Activated naive CD4-positive, alpha-beta T cell treated with anti-CD3 and anti-CD28 coated beads, Interleukin-2, amount 50 U/mL, for 24 hours (primary cell): ENCODE measurements at regions not wholly inside any gene's neighbourhood (a gene's known extent, or its start where the extent isn't known, plus 50 kb on each side); places are given as distances from the start of the nearest gene placed in this dataset.

Source experiments
- H3K27ac Mint-ChIP-seq: one replicate; pipeline ENCODE4 v1.8.0; 2021; ENCODE audit warnings: mild to moderate bottlenecking, mixed read lengths
- H3K27me3 Mint-ChIP-seq: one replicate; pipeline ENCODE4 v1.8.0; 2021; ENCODE audit warnings: mixed read lengths
- H3K36me3 Mint-ChIP-seq: one replicate; pipeline ENCODE4 v1.8.0; 2021; ENCODE audit warnings: mixed read lengths
- H3K4me1 Mint-ChIP-seq: one replicate; pipeline ENCODE4 v1.8.0; 2021; ENCODE audit warnings: mixed read lengths
- H3K4me3 Mint-ChIP-seq: one replicate; pipeline ENCODE4 v1.8.0; 2021; ENCODE audit warnings: mild to moderate bottlenecking, mixed read lengths
- H3K9me3 Mint-ChIP-seq: one replicate; pipeline ENCODE4 v1.8.0; 2021; ENCODE audit warnings: mixed read lengths

GRCh38 chr10:128475686-128476367, 349.6 kb upstream of the MKI67 start:
- Mint-ChIP-seq H3K27me3 (no peaks in the 10 kb centered on the region), H3K27ac (no peak overlapping the region), H3K9me3 (no peaks in the 10 kb centered on the region), H3K36me3 (no peaks in the 10 kb centered on the region), H3K4me3 (no peak overlapping the region), H3K4me1 (no peaks in the 10 kb centered on the region)

- Mint-ChIP-seq H3K27ac (no peak overlapping the region), H3K27me3 (peaks cover 2% of the 10 kb centered on the region), H3K36me3 (no peaks in the 10 kb centered on the region), H3K4me1 (no peaks in the 10 kb centered on the region), H3K9me3 (no peaks in the 10 kb centered on the region), H3K4me3 (no peak overlapping the region)
Measured at GRCh38 chr10:128476368-128476725, 350.1 kb upstream of the MKI67 start.

DNA sequence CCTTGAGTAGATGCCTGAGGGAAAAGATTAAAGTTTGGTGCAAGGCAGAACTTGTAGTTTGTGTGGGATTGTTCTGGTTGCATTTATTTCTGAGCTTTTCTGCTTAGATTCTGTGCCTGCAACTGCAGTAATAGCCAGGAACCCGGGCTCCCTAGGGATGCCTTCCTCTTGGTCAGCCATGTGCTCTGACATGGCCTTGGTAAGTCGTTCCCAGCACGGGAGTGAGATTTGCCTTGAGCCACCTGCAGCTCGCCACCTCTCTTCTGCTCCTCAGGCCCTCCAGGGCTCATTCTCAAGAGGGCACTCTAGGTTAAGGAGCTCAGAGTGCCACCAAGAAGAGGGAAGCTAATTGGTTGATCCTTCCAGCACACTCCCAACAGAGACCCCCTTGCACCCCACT, 350.6 kb upstream of the MKI67 start:
- H3K36me3 Mint-ChIP-seq = no peaks in the 10 kb centered on the region
- H3K27me3 Mint-ChIP-seq = peaks cover 2% of the 10 kb centered on the region
- H3K9me3 Mint-ChIP-seq = no peaks in the 10 kb centered on the region
- no peak overlapping the region for H3K27ac Mint-ChIP-seq
- H3K4me1 Mint-ChIP-seq = no peaks in the 10 kb centered on the region
- H3K4me3 Mint-ChIP-seq = no peak overlapping the region

GRCh38 chr10:128480601-128481000, 354.4 kb upstream of the MKI67 start:
- no peak overlapping the region for H3K4me3 Mint-ChIP-seq
- H3K27me3 Mint-ChIP-seq = peaks cover 2% of the 10 kb centered on the region
- H3K27ac Mint-ChIP-seq = no peak overlapping the region
- H3K9me3 Mint-ChIP-seq = no peaks in the 10 kb centered on the region
- H3K4me1 Mint-ChIP-seq = no peaks in the 10 kb centered on the region
- no peaks in the 10 kb centered on the region for H3K36me3 Mint-ChIP-seq

- Mint-ChIP-seq H3K4me1 (no peaks in the 10 kb centered on the region), H3K36me3 (no peaks in the 10 kb centered on the region), H3K27me3 (peaks cover 2% of the 10 kb centered on the region), H3K4me3 (no peak overlapping the region), H3K9me3 (no peaks in the 10 kb centered on the region), H3K27ac (no peak overlapping the region)
Measured at GRCh38 chr10:128481152-128481840, 355.1 kb upstream of the MKI67 start.

GRCh38 chr10:128482052-128482451, 355.8 kb upstream of the MKI67 start:
- Mint-ChIP-seq H3K36me3 (no peaks in the 10 kb centered on the region), H3K27me3 (peaks cover 2% of the 10 kb centered on the region), H3K4me1 (no peaks in the 10 kb centered on the region), H3K9me3 (no peaks in the 10 kb centered on the region), H3K4me3 (no peak overlapping the region), H3K27ac (no peak overlapping the region)

DNA sequence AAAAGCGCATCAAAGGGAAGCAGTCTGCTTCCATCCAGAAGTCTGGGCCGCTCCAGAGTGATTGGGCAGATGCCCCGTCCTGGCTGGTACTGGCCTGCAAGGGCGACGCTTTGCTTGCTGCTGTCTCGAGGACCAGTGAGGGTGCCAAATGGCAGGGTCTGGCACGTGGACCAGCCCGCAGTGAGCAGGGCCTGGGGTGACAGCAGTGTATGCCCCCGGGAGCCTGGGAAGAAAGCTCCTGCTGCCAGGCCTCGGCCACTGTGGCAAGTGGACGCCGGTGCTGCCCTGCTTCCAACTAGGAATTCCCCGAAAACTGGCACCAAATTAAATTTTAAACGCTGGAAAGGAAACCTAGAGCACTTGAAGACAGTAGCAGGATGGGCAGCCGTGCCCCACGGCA, 357.0 kb upstream of the MKI67 start:
- Mint-ChIP-seq H3K27me3 (peaks cover 2% of the 10 kb centered on the region), H3K4me3 (no peak overlapping the region), H3K27ac (no peak overlapping the region), H3K9me3 (no peaks in the 10 kb centered on the region), H3K36me3 (no peaks in the 10 kb centered on the region), H3K4me1 (no peaks in the 10 kb centered on the region)

- no peak overlapping the region for H3K27ac Mint-ChIP-seq
- no peaks in the 10 kb centered on the region for H3K9me3 Mint-ChIP-seq
- peaks cover 2% of the 10 kb centered on the region for H3K27me3 Mint-ChIP-seq
- H3K4me3 Mint-ChIP-seq = no peak overlapping the region
- H3K36me3 Mint-ChIP-seq = no peaks in the 10 kb centered on the region
- H3K4me1 Mint-ChIP-seq = no peaks in the 10 kb centered on the region
Measured at GRCh38 chr10:128484041-128484440, 357.8 kb upstream of the MKI67 start.

DNA sequence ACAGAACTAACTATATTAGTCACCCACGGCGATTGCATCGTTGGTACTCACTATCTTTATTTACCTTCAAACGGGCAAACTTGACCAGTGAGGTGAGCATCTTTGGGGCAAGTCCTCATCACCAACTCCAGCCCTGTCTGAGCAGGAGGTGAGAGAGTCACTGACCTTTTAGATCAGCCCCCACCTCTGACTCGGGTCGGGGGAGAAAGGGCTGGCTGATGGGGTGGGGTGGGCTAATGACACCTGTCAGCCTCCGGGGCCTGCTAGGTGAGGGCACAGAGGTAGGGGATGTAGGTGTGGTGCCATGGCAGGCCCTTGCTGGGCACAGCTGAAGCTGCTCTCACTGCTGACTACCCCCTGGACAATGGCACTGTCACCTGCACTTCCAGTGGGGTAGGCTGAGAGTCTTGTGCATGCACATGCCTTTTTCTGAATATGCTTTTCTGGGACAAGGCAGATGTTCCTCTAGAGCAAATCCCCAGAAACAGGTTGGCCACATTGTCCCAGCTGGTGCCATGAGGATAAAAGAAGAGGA, 359.5 kb upstream of the MKI67 start:
- Mint-ChIP-seq H3K27ac (no peak overlapping the region), H3K4me1 (no peaks in the 10 kb centered on the region), H3K36me3 (no peaks in the 10 kb centered on the region), H3K27me3 (peaks cover 2% of the 10 kb centered on the region), H3K4me3 (no peak overlapping the region), H3K9me3 (no peaks in the 10 kb centered on the region)

DNA sequence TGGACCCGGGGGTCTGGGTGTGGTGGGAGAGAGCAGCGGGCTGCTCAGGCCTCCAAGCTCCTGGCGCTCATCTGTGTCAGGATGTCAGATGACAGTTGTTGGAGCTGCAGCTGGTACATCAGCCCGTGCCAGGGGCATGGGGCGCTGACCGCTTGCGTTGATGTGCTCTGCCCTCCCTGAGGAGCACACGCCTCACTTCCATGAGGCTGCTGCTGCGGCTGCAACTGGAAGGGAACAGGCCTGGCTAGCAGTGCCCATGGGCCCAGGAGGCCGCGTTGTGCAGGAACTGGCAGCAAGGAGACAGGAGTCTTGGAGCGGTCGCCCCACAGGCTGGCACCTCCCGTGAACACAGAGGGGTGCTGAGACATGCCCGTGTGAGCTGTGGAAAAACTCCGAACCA, 361.3 kb upstream of the MKI67 start:
- Mint-ChIP-seq H3K4me3 (no peak overlapping the region), H3K9me3 (no peaks in the 10 kb centered on the region), H3K4me1 (no peaks in the 10 kb centered on the region), H3K27me3 (no peaks in the 10 kb centered on the region), H3K27ac (no peak overlapping the region), H3K36me3 (no peaks in the 10 kb centered on the region)

GRCh38 chr10:128489324-128490247, 363.4 kb upstream of the MKI67 start:
- Mint-ChIP-seq H3K36me3 (no peaks in the 10 kb centered on the region), H3K9me3 (no peaks in the 10 kb centered on the region), H3K4me3 (no peak overlapping the region), H3K27me3 (no peaks in the 10 kb centered on the region), H3K27ac (no peak overlapping the region), H3K4me1 (no peaks in the 10 kb centered on the region)

GRCh38 chr10:128491686-128492085, 365.5 kb upstream of the MKI67 start:
- Mint-ChIP-seq H3K9me3 (no peaks in the 10 kb centered on the region), H3K36me3 (no peaks in the 10 kb centered on the region), H3K27me3 (no peaks in the 10 kb centered on the region), H3K4me1 (no peaks in the 10 kb centered on the region), H3K27ac (no peak overlapping the region), H3K4me3 (no peak overlapping the region)

DNA sequence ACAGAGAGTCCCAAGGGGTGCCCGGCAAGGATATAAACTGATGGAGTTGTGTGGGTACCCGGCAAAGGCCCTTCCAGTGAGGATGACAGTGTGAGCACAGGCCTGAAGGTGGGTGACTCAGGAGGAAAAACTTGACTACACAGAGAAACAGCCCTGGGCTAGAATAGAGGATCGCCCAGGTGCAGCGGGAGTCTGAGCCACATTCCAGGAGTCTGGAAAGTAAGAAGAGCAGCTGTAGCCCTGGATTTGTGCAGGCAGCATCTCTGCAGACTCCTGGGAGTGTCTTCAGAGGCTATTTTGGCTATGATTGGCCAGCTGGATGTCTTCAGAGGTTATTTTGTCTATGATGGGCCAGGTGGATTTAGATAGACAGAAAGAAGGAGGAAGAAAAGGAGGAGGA, 367.6 kb upstream of the MKI67 start:
- no peak overlapping the region for H3K4me3 Mint-ChIP-seq
- H3K9me3 Mint-ChIP-seq = no peaks in the 10 kb centered on the region
- no peaks in the 10 kb centered on the region for H3K4me1 Mint-ChIP-seq
- no peaks in the 10 kb centered on the region for H3K27me3 Mint-ChIP-seq
- H3K36me3 Mint-ChIP-seq = no peaks in the 10 kb centered on the region
- no peak overlapping the region for H3K27ac Mint-ChIP-seq

DNA sequence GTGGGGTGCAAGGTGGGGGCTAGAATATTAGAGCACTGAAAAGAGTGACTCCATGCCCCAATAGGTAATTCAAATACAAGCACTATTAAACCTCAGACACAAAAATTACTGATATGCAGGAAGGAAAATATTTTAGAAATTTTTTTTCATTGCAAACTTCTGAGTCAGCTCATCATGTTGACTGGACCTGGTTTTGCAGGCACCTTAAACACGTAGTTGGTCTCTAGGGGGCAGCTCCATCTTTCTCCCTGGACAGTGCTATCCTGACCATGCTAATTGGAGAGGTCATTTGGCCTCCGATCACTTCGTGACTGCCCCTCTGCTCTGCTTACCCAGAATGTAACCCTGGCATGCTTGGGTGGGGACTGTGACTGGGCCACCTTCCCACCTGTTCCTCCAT, 368.4 kb upstream of the MKI67 start:
- no peaks in the 10 kb centered on the region for H3K27me3 Mint-ChIP-seq

GRCh38 chr10:128497660-128498377, 371.6 kb upstream of the MKI67 start:
- no peak overlapping the region for H3K4me3 Mint-ChIP-seq
- H3K4me1 Mint-ChIP-seq = no peaks in the 10 kb centered on the region
- no peak overlapping the region for H3K27ac Mint-ChIP-seq
- no peaks in the 10 kb centered on the region for H3K36me3 Mint-ChIP-seq
- H3K27me3 Mint-ChIP-seq = peaks cover 2% of the 10 kb centered on the region
- no peaks in the 10 kb centered on the region for H3K9me3 Mint-ChIP-seq

More for the DNA sequence above, 368.4 kb upstream of the MKI67 start:
- Mint-ChIP-seq H3K4me1 (no peaks in the 10 kb centered on the region), H3K36me3 (no peaks in the 10 kb centered on the region), H3K4me3 (no peak overlapping the region), H3K9me3 (no peaks in the 10 kb centered on the region), H3K27ac (no peak overlapping the region)
